A549 (cell line): ENCODE measurements at regions not wholly inside any gene's neighbourhood (a gene's known extent, or its start where the extent isn't known, plus 50 kb on each side); places are given as distances from the start of the nearest gene placed in this dataset.

Experiments
- BCL3 ChIP-seq: fragments of >200 bp; sonication (Bioruptor Twin); formaldehyde crosslinking; IDR thresholded peaks from 3 replicates; pipeline ENCODE4 v1.6.1; 2016
- CEBPB ChIP-seq, 2 experiments: fragments of >200 bp in 1 of 2; sonication (Bioruptor Twin) in 1 of 2; formaldehyde crosslinking in 1 of 2; IDR thresholded peaks; 2 replicates each; pipeline ENCODE4 v1.6.1; 2012 to 2016
- CTCF ChIP-seq: fragments of >200 bp; sonication (Bioruptor Twin); formaldehyde crosslinking; IDR thresholded peaks from 3 replicates; pipeline ENCODE4 v1.5.1; 2016
- ELK1 ChIP-seq: fragments of 150-350 bp; IDR thresholded peaks from 2 replicates; pipeline ENCODE4 v1.6.1; 2014; ENCODE audit warnings: low read depth, mild to moderate bottlenecking, low read length
- HDAC2 ChIP-seq: fragments of 200-600 bp; sonication (generic); IDR thresholded peaks from 2 replicates; pipeline ENCODE4 v1.6.1; 2016
- KDM1A ChIP-seq: fragments of 200-600 bp; sonication (generic); IDR thresholded peaks from 2 replicates; pipeline ENCODE4 v1.6.1; 2016; ENCODE audit warnings: low read depth, mild to moderate bottlenecking
- PHF8 ChIP-seq: fragments of 200-600 bp; sonication (generic); IDR thresholded peaks from 2 replicates; pipeline ENCODE4 v1.6.1; 2016; ENCODE audit warnings: low read depth, mild to moderate bottlenecking, antibody characterized with exemption, moderate library complexity, borderline replicate concordance
- POLR2A ChIP-seq: IDR thresholded peaks from 2 replicates; pipeline ENCODE4 v1.6.1; 2012; ENCODE audit warnings: mild to moderate bottlenecking, low read length
- REST ChIP-seq: fragments of 200-600 bp; sonication (generic); IDR thresholded peaks from 2 replicates; pipeline ENCODE4 v1.6.1; 2016; ENCODE audit warnings: antibody characterized with exemption, mild to moderate bottlenecking, moderate library complexity
- ZFP36 ChIP-seq: fragments of 450-650 bp; IDR thresholded peaks from 2 replicates; pipeline ENCODE4 v1.6.1; 2014; ENCODE audit warnings: borderline replicate concordance; ENCODE audit not compliant: partially characterized antibody

- no peak for TF ChIP-seq POLR2A
- TF ChIP-seq REST, result no peak
- no peak for TF ChIP-seq HDAC2
- no peak for TF ChIP-seq CTCF
- no peak for TF ChIP-seq KDM1A
- no peak for TF ChIP-seq ZFP36
- TF ChIP-seq ELK1, result no peak
- no peak for TF ChIP-seq BCL3
- TF ChIP-seq CEBPB (IDR thresholded peaks at IDR 0.05), result no peak
- no peak for TF ChIP-seq PHF8
These were observed 108.9 kb upstream of the NAMPT start for GRCh38 chr7:106393564-106394251.
